ENCODE measurements at regions not wholly inside any gene's neighbourhood (a gene's known extent, or its start where the extent isn't known, plus 50 kb on each side); places are given as distances from the start of the nearest gene placed in this dataset.
"Not testable (repeated sequence)": the region's sequence is repeated elsewhere in the genome, so short reads cannot be mapped to it uniquely, and the experiment has no call there.

DNA sequence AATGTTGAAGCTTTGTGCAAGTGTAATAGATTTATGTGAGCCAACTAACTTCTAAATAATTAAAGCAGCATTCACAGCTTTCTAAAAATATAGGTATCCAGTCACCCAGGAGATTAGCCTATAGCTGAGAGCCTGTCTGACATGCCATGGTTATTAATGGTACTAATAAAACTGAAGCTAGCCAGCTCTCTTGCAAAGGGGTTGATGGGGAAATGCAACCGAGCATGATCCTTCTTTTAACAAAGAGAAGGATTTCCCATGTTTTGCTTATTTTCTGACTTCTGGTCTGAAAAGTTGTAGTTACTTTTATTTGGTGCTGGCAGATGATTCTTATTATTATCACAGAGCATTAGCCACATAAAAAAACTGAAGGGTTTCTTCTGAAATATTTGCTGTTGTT is 488.7 kb upstream of the CYLC2 start:
- DNase-seq: no peak

DNA sequence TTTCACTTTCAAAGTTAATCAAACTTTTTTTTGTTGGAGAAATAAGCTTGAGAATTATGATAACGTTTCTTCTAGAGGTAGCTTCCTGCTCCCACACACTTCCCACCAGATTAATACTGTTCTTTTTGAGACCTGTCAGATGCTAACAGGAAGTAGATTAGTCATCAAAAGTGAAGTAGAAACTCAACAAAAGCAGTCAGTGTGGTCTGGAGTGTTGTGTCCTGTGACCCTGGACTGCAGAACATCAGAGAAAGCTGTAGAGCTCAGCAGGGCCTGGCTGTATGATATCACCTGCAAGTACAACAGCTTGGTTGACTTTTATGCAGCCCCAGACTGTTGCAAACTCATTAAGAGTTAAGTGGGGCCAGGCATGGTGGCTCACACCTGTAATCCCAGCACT is 495.7 kb upstream of the CYLC2 start:
- DNase-seq: no peak

DNA sequence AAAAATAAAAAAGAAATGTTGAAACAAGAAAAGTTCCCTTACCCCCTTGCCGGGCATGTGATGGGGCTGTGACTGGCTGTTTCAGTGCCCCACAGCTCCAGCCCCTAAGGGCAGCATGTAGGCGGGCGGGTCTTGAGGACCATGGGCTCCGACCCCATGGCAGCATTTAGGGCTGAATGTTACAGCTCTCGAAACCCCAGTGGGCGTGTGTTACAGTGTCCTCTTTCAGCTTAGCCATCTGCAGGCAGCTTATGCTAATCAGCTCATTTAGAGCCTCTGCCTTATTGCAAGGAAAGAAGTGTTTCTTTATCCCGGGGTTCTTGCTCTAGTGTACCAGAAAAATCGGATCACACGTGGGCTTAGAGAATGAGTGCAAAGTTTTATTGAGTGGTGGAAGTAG is 497.4 kb upstream of the CYLC2 start:
- no peak for DNase-seq

DNA sequence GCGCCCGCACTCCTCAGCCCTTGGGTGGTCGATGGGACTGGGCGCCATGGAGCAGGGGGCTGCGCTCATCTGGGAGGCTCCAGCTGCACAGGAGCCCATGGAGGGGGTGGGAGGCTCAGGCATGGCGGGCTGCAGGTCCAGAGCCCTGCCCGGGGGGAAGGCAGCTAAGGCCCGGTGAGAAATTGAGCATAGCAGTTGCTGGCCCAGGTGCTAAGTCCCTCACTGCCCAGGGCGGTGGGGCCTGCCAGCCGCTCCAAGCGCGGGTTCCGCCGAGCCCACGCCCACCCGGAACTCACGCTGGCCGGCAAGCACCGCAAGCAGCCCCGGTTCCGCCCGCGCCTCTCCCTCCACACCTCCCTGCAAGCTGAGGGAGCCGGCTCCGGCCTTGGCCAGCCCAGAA is 508.2 kb upstream of the CYLC2 start:
- DNase-seq: not testable (repeated sequence)

DNA sequence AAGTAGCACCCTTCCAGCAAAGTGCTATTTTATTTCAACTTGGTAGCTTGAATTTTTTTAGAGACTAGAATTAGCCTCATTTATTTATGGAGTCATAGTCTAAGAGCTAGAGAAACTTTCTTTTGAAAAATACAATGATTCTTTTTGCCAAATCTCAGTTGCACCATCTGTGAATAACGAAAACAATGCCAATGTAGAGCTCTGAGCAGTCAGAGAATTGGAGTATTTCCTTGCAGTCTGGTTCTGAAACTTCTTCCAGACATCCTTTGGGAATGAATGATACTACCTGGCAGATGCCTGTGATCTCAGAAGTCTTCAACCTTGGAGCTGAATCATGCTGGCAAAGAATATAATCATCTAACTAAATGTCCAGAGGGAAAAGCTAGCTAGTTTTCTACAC is 511.5 kb upstream of the CYLC2 start:
- DNase-seq: no peak

DNA sequence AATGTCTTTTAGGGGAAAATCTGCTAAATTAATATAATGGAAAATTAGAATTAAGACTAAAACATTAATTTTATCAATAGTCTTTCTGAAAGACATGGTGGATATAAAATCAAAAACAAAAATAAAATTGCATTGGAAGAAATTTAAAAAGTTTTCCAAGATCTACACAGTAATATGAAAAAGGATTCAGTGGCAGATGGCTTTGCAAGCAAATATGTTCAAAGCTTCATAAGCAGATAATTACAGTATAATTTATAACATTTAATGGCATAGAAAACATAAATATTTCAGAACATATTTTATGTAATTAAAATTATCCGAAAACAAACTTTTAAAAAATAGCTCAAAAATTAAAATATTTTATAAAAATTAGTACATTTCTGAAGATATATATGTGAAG is 512.4 kb upstream of the CYLC2 start:
- DNase-seq: no peak

DNA sequence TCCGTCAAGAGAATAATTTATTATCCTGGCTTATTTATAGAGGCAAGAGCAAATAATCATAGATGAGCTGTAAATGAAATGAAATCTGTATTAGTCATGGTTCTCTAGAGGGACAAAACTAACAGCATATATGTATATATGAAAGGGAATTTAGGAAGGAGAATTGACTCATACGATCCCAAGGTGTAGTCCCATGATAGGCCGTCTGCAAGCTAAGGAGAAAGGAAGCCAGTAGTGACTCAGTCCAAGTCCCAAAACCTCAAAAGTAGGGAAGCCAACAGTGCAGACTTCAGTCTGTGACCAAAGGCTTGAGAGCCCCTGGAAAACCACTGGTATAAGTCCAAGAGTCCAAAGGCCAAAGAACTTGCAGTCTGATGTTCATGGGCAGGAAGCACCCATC is 515.9 kb upstream of the CYLC2 start:
- no peak for DNase-seq

DNA sequence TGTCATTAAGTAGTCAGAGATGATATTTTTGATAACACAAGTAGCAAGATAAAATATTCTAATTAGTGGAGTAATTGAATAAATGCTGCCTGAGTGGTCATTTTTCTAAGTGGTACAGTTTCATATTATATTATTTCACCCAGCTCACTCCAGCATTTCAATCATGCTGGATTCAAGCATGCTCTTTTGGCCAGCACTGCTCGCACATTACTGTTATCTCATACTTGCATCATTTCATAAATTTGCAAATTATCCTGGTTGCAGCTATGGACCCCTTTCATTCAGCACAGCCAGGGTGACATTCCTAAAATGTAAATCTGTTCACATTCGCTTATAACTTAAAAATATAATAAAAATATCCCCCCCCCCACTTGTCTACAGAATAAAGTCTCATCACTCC is 520.8 kb upstream of the CYLC2 start:
- no peak for DNase-seq

DNA sequence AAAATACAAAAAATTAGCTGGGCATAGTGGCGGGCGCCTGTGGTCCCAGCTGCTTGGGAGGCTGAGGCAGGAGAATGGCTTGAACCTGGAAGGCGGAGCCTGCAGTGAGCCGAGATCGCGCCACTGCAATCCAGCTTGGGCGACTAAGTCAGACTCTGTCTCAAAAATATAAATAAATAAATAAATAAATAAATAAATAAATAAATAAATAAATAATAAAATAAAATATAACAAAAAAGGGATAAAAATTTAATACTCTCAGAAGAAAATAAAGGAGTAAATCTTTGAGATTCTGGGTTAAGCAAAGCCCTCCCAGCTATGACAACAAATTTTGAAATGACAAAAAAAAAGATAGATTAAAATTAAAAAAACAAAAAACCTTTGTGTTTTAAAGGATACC is 525.7 kb upstream of the CYLC2 start:
- DNase-seq: not testable (repeated sequence)

DNA sequence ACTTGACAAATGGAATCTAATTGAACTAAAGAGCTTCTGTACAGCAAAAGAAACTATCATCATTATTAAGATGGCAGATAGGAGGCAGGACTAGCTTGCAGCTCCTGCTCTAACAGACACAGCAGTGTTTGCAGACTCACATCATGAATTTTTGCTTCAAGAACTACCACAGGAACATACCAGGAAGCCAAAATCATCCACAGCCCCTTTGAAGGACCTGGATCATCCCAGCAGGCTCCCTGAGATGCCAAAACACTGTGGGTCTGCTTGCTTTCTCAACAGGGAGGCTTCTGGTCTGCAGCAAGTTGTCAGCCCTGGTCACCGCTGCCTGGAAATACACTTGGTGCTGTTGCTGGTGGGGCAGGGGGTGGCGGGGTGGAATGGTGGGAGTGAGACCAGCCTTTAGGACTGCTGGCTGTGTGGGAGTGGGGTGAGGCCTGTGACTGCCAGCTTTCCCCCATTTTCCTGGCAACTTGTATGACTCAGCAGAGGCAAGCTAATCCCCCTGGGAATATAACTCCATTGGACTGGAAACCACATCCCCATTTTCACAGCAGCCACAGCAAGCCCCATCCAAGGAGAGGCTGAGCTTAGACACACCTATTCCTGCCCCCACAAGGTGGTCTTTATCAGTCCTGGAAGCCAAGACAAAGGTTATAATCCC is 533.8 kb upstream of the CYLC2 start:
- no peak for DNase-seq

DNA sequence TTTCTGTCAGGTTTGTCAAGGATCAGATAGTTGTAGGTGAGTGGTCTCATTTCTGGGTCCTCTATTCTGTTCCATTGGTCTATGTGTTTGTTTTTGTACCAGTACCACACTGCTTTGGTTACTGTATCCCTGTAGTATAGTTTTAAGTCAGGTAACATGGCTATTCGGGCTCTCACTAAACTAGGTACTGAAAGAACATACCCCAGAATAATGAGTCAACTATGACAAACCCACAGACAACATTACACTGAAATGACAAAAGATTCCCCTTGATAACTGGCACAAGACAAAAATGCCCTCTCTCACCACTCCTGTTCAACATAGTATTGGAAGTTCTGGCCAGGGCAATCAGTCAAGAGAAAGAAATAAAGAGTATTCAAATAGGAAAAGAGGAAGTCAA is 535.3 kb upstream of the CYLC2 start:
- no peak for DNase-seq

DNA sequence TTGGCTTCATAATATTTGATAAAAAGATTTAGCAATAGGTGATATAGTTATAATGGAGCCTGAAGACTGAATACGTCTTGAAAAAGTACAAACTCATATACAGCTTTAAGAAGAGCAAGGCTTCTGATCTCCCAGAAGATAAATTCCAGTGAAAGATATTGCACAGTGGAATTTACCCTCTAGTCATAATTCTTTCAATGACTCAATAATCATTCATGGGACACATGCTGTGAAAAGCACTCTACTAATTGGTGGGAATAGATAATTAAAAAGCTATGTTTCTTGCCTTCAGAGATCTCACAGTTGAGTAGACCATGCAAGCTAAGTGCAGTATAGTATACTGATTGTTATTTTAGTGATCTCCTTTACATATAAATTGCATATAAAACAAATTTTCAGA is 538.6 kb upstream of the CYLC2 start:
- DNase-seq: no peak

DNA sequence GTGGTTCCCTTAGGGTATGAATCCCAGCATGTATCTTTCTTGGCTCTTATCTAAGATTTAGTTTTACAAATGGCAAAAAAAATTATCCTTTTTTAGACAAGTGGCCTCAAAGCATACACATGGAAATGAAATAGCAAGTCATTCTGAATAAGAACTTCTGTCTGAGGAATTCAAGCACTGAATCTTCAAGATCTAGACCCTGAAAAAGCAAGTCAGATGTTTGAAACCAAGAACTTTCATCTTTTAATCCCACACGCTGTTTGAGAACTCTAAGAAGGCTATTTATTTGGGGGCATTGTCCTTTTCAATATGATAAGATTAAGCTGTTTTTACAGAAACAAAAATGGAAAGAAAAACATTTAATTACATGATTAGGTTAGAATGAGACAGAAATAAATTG is 549.2 kb upstream of the CYLC2 start:
- no peak for DNase-seq

DNA sequence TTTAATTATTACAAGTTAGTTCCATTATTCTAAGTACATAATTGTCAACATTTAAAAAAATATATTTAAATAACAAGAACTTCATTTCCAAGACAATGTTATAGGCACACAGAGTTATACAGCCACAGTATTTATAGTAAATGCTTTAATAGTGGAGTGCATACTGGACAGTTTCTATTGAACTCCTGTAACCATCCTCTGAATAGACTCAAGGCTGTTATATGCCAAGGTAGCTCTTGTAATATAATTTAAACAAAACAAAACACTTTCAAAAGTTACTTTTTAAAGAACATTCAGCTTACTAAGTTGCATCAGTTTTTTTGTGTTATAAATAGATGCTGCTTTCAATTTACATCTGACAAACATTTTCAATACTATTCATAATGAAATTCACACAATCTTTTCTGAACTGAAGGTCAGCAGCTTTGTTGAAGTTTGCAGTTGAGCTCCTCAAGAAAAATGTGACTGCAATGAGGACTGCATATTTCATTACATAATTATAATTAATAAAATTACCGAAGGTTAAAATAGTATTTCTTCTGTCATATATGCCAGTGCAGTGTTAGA is 549.9 kb upstream of the CYLC2 start:
- DNase-seq: no peak

DNA sequence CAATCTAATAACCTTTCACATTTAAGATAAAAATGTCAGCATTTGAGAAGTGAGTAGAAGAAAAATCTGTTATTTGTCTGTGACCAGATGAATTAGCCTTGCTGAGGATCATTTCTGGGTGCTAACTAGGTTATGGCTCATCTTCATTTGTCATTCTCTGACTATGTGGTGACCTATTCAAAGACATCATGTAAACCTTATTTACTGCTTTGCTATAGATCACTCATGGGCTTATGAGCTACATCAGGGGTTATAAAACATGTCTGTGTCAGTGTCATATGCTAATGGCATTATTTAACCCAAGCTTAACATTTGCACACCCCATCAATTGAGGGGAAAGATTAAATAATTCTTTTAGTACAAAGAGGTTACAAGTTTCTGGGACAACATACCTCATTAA is 555.5 kb upstream of the CYLC2 start:
- no peak for DNase-seq

DNA sequence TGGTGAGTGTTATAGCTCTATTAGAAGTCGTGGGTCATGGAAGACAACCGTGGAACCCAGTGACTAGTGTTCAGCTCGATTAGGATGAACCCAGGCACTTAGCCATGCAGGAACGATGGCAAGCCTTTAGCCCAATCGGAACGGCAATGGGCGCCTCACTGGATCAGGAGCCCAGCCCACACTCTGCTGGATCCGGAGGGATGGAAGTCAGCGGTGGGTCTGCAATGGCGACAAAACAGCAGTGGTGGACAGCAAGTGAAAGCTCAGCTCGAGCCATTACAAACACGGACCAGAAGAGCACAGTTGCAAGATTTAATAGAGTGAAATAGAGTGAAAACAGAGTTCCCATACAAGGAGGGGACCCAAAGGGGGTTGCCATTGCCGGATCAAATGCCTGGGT is 558.5 kb upstream of the CYLC2 start:
- DNase-seq: not testable (repeated sequence)

DNA sequence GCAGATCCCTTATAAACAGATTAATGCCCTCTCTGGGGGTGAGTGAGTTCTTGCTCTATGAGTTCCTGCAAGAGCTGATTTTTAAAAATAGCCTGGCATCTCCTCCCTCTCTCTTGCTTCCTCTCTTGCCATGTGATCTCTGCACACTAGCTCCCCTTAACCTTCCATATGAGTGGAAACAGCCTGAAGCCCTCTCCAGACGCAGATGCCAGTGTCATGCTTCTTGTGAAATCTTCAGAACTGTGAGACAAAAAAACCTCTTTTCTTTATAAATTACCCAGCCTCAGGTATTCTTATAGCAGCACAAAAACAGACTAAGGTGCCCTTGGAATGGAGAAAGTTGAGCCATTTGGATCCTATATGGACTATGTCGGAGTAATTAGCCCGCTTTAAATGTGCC is 559.7 kb upstream of the CYLC2 start:
- no peak for DNase-seq

DNA sequence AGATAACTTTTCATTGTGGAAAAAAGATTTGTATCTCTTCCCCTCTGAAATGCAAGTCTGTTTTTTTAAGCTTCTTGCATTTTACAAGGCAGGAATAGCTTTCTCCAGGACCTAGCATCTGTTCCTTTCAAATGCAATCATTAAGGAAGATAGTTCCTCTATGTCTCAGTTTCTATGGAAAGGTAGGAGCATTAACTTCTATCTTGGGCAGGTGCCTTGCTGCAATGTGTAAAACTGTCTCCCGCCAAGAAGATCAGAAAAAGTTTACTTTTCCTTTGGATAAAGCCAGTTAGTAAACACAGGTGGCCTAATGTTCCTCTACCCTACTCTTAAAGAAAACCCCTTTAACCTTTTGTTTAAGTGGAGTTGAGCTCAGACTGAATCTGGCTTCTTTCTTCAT is 560.6 kb upstream of the CYLC2 start:
- DNase-seq: no peak

DNA sequence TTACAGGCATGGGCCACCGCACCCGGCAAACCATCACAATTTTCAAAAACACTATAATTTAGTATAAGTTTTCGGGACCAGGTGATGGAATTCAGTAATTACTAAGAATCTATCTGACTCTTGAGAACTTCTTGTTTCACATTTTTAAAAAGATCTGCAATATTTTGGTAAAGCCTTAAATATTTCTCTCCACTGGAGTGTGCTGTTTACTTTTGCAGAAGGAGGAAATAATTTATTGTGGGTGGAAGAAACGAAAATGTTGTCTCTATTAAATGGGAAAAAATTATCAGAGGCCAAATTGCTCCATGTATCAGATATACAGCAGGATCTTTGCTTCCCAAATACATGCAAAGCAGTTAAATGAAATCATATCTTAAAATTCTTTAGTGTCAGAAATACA is 566.8 kb upstream of the CYLC2 start:
- no peak for DNase-seq

DNA sequence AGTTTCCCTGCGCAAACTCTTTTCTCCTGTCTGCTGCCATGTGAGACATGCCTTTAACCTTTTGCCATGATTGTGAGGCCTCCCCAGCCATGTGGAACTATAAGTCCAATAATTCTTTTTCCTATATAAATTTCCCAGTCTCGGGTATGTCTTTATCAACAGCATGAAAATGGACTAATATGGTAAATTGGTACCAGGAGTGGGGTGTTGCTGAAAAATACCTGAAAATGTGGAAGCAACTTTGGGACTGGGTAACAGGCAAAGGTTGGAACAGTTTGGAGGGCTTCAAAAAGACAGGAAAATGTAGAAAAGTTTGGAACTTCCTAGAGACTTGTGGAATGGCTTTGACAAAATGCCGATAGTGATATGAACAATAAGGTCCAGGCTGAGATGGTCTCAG is 578.9 kb upstream of the CYLC2 start:
- DNase-seq: not testable (repeated sequence)

DNA sequence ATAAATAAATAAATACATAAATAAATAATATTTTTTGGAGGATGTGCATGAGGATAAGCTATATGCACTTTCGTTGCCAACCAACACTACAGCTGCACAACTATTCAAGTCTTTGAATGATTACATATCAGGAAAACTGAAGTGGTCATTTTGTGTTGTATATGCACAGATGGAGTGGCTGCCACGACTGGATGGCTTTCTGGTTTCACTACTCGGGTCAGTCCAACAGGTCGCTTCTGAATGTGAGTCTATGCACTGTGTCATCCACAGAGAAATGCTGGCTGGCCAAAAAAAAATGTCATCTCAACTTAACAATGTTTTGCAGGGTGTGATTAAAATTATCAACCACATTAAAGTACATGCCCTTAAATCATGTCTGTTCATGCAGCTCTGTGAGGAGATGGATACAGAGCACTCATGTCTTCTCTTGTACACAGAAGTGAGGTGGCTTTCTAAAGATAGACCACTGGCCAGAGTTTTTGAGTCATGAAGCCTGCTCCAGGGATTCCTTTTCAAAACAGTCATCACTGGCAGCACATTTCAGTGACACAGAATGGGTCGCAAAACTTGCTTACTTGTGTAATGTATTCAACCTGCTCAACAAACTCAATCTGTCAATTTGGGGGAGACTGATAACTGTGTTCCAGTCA is 589.8 kb upstream of the CYLC2 start:
- no peak for DNase-seq

DNA sequence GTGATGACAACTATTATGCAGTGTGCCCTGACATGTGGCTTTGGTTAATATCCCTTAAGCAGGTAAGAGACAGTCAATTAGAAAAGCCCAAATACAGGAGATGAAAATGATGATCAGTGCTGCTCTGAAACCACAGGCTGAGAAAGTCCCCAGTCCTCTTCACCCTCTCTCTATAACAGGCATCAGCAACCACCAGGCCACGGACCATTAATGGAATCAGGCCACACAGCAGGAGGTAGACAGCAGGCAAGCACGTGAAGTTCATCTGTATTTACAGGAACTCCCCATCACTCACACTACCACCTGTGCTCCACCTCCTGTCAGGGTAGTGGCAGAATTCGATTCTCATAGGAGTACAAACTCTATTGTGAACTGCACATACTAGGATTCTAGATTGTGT is 591.6 kb upstream of the CYLC2 start:
- DNase-seq: no peak

DNA sequence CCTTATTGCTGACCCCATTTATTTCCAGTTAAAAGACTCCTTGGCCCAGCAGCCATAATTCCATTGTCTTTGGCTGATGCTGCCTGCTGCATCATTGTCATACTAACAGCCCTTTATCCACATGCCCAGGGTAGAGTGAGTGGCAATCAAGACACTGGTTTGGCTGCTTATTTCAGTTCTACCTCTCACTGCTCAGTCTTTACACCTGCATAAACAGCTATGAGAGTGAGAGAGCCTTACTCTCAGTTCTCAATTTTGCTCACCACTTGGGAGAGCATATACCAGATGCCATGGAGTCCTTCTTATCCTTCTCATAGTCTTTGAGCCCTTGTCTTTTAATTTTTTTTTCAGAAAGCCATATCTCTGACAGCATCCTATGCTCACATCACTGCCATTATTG is 596.9 kb upstream of the CYLC2 start:
- no peak for DNase-seq

DNA sequence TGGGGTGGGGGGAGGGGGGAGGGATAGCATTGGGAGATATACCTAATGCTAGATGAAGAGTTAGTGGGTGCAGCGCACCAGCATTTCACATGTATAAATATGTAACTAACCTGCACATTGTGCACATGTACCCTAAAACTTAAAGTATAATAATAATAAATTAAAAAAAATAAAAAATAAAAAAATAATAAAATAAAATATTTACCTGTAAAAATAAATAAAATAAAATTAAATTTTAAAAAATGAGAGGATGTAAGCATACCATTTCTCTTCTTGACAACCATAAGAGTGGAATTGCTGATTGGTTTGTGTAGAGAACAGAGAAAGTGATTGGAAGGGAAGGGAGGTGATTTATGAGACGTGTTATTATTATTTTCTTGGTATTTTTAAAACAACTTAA is 609.5 kb upstream of the CYLC2 start:
- DNase-seq: not testable (repeated sequence)
